GM18909 (cell line): ENCODE measurements at regions not wholly inside any gene's neighbourhood (a gene's known extent, or its start where the extent isn't known, plus 50 kb on each side); places are given as distances from the start of the nearest gene placed in this dataset.

Experiments
- ATAC-seq: cut with Tn5 transposase; IDR thresholded peaks from one replicate; pipeline ENCODE4 v1.9.1; 2021; ENCODE audit warnings: mild to moderate bottlenecking; ENCODE audit not compliant: unreplicated experiment, poor library complexity

- ATAC-seq, result no peak
Measured at GRCh38 chr15:95795386-95795785, 535.1 kb upstream of the NR2F2 start.

- ATAC-seq, result no peak
Measured at GRCh38 chr15:95799286-95800200, 531.0 kb upstream of the NR2F2 start.

- no peak for ATAC-seq
Measured at GRCh38 chr15:95804484-95804883, 526.0 kb upstream of the NR2F2 start.

GRCh38 chr15:95812491-95812890, 518.0 kb upstream of the NR2F2 start:
- no peak for ATAC-seq

GRCh38 chr15:95814908-95815307, 515.6 kb upstream of the NR2F2 start:
- ATAC-seq, result no peak

- no peak for ATAC-seq
Measured at GRCh38 chr15:95816591-95816990, 513.9 kb upstream of the NR2F2 start.

GRCh38 chr15:95822961-95823360, 507.5 kb upstream of the NR2F2 start:
- no peak for ATAC-seq

- no peak for ATAC-seq
Measured at GRCh38 chr15:95825208-95825607, 505.3 kb upstream of the NR2F2 start.

GRCh38 chr15:95825671-95826411, 504.7 kb upstream of the NR2F2 start:
- ATAC-seq, result no peak

GRCh38 chr15:95826412-95827195, 503.9 kb upstream of the NR2F2 start:
- ATAC-seq, result no peak

- no peak for ATAC-seq
Measured at GRCh38 chr15:95829062-95829461, 501.4 kb upstream of the NR2F2 start.

- ATAC-seq, result no peak
Measured at GRCh38 chr15:95830281-95830680, 500.2 kb upstream of the NR2F2 start.

- ATAC-seq, result no peak
Measured at GRCh38 chr15:95832668-95833067, 497.8 kb upstream of the NR2F2 start.

- no peak for ATAC-seq
Measured at GRCh38 chr15:95834028-95834804, 496.3 kb upstream of the NR2F2 start.

GRCh38 chr15:95836536-95836935, 494.0 kb upstream of the NR2F2 start:
- no peak for ATAC-seq

- ATAC-seq, result no peak
Measured at GRCh38 chr15:95837341-95838004, 493.0 kb upstream of the NR2F2 start.

GRCh38 chr15:95839367-95839782, 491.1 kb upstream of the NR2F2 start:
- peak; percentile 85 for ATAC-seq

- no peak for ATAC-seq
Measured at GRCh38 chr15:95840004-95840403, 490.5 kb upstream of the NR2F2 start.

GRCh38 chr15:95840855-95841254, 489.6 kb upstream of the NR2F2 start:
- no peak for ATAC-seq
